ENCODE measurements at regions not wholly inside any gene's neighbourhood (a gene's known extent, or its start where the extent isn't known, plus 50 kb on each side); places are given as distances from the start of the nearest gene placed in this dataset.

DNA sequence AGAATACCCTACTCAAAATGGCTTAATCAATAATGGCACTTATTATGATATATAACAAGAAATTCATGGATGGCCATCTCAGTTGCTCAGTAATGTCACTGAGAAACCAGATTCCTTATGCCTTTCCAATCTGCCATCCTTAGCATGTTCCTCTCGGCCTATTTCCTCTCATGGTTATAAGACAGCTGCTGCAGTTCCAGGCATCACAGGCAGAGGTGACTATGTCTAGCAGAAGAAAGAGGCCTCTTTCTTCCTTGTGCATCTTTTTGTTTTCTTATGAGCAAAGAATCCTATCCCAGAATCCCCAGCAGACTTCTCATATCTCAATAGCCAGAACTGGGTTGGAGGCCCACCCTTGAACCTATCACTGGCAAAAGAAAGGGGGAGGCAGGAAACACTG is 310.6 kb upstream of the SPRED2 start:
- TF ChIP-seq, protein P1, sequence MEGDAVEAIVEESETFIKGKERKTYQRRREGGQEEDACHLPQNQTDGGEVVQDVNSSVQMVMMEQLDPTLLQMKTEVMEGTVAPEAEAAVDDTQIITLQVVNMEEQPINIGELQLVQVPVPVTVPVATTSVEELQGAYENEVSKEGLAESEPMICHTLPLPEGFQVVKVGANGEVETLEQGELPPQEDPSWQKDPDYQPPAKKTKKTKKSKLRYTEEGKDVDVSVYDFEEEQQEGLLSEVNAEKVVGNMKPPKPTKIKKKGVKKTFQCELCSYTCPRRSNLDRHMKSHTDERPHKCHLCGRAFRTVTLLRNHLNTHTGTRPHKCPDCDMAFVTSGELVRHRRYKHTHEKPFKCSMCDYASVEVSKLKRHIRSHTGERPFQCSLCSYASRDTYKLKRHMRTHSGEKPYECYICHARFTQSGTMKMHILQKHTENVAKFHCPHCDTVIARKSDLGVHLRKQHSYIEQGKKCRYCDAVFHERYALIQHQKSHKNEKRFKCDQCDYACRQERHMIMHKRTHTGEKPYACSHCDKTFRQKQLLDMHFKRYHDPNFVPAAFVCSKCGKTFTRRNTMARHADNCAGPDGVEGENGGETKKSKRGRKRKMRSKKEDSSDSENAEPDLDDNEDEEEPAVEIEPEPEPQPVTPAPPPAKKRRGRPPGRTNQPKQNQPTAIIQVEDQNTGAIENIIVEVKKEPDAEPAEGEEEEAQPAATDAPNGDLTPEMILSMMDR (conservative IDR thresholded peaks at IDR 0.05; ENCODE audit: low read depth, low read length) = peak; percentile 31; the same call in 1 of the 2 replicates
- TF ChIP-seq EZH2 (IDR thresholded peaks at IDR 0.05; ENCODE audit: borderline replicate concordance, low read depth, low read length, poor library complexity, severe bottlenecking) = no peak
